RWPE1 (cell line): ENCODE measurements at regions not wholly inside any gene's neighbourhood (a gene's known extent, or its start where the extent isn't known, plus 50 kb on each side); places are given as distances from the start of the nearest gene placed in this dataset.

Source experiments
- CTCF ChIA-PET: fragments of 350-600 bp; sonication (Branson Sonifier 250); formaldehyde crosslinking; extraction: SDS; loops from one replicate; lab custom pipeline; 2021; lab: Yijun Ruan, JAX
- POLR2A ChIA-PET: fragments of 400-600 bp; formaldehyde crosslinking; extraction: SDS; loops from one replicate; lab custom pipeline; 2020; ENCODE audit warnings: antibody characterized with exemption; ENCODE audit not compliant: low non-redundant PET; lab: Yijun Ruan, JAX
- DNase-seq: peaks from one replicate; pipeline ENCODE4 v3.0.0; 2012; ENCODE audit warnings: low spot score
- H3K27ac ChIP-seq: fragments of 450-650 bp; 2 replicates; pipeline ENCODE4 v1.5.1; 2017
- TF ChIP-seq, protein P1 (sequence below): fragments of 450-650 bp; conservative IDR thresholded peaks from 2 replicates; pipeline ENCODE4 v1.5.1; 2017; ENCODE audit warnings: low read depth, mild to moderate bottlenecking

DNA sequence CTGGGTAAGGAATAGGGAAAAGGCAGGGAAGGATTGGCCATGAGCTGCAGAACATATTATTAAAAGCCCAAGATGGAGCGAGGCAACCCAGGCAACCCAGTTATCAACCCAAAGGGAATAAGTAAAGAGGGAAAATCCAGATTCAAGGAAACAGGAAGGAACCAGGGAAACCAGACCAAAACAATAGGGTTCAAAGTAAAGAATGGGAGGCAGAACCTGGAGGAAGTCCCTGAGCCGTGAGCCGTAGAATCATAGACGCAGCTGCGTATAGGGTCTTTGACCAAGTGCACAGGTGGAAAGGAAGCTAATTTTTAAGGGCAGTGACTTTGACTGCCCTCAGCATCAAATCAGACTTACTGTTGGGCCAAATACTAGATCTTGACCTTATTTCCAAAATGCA lies 98.5 kb upstream of the SRD5A3 start:
- no peak for DNase-seq
- POLR2A ChIA-PET = no interaction called here
- no peak overlapping the region for H3K27ac ChIP-seq
- TF ChIP-seq, protein P1, sequence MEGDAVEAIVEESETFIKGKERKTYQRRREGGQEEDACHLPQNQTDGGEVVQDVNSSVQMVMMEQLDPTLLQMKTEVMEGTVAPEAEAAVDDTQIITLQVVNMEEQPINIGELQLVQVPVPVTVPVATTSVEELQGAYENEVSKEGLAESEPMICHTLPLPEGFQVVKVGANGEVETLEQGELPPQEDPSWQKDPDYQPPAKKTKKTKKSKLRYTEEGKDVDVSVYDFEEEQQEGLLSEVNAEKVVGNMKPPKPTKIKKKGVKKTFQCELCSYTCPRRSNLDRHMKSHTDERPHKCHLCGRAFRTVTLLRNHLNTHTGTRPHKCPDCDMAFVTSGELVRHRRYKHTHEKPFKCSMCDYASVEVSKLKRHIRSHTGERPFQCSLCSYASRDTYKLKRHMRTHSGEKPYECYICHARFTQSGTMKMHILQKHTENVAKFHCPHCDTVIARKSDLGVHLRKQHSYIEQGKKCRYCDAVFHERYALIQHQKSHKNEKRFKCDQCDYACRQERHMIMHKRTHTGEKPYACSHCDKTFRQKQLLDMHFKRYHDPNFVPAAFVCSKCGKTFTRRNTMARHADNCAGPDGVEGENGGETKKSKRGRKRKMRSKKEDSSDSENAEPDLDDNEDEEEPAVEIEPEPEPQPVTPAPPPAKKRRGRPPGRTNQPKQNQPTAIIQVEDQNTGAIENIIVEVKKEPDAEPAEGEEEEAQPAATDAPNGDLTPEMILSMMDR = no peak
- CTCF ChIA-PET = interaction anchor here (0.6 kb wide), 2 partner anchors 423 to 486 kb away, joined by 3 to 6 read pairs; no protein-coding TSS in a partner anchor

DNA sequence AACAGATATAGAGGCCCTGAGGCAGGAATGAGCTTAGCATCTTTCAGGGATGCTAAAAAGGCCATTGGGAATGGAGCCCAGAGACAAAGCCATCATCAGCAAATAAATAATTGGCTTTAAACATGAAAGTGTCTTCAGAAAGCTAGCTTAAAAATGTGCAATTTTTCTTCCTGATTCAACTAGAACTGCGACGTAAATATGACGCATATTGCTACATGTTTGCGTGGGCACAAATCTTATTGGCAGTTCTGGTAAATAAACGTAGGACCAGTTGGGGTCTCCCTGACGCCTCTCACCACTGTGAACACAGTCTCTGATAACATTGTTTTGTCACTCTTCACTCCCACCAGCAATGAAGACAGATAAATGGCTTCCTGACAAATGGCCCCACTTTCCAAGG lies 97.3 kb upstream of the SRD5A3 start:
- ChIA-PET POLR2A (no interaction called here), CTCF (no interaction called here)
- TF ChIP-seq, protein P1 = no peak
- no peak for DNase-seq
- H3K27ac ChIP-seq = no peak overlapping the region

DNA sequence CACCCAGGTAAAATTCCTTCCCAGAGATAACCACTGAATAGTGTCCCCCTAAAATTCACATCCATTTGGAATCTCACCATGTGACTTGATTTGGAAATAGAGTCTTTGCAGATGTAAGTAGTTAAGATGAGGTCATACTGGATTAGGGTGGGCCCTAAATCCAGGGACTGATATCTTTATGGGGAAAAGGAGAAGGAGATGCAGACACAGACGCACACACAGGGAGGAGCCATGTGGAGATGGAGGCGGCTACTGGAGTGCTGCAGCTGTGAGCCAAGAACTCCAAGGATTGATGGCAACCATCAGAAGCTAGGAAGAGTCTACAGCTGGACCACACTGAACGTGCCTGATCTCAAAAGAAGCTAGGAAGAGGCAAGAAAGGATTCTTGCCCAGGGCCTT lies 96.6 kb upstream of the SRD5A3 start:
- CTCF ChIA-PET = no interaction called here

DNA sequence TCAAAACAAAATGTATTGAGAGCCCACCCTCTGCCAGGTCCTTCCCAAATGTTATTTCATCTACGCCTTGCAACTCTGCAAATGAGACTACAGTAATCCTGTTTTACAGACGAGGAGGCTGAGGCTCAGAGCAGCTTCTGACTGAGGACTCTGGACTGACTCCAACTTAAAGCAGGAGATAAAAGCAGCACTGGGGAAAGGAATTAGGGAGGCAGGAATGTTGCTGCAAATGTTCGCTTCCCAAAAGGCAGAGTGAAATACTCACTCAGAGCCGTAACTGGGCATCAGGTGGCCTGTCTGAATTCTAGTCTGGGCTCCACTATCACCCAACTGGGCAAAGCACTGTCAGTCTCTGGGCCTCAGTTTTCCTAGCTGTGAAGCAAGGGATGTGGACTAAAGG lies 94.7 kb upstream of the SRD5A3 start:
- no peak for DNase-seq
- ChIA-PET CTCF (no interaction called here), POLR2A (no interaction called here)
- TF ChIP-seq, protein P1 = no peak
- no peak overlapping the region for H3K27ac ChIP-seq

More for the DNA sequence above, 96.6 kb upstream of the SRD5A3 start:
- TF ChIP-seq, protein P1 = no peak
- DNase-seq = no peak
- POLR2A ChIA-PET = no interaction called here
- H3K27ac ChIP-seq = no peak overlapping the region

DNA sequence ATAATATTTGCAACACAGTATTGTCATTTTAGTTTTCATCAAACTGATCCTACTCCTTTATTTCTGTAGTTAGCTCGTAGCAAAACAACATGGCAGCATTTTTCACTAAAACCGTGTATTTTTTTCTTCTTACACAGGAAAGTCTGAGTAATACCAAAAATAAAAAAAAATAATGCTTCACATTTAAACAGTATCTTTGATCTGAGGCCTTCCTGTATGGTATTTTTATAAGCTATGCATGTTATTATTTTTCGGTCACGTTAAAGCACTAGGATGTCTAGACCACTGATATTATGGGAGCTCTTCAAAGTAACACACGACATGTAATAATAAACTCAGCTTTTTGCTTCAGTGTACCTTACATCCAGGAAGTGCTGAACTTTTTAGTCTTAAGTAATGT lies 94.1 kb upstream of the SRD5A3 start:
- POLR2A ChIA-PET = no interaction called here
- CTCF ChIA-PET = interaction anchor here (0.7 kb wide), 1 partner anchor 144 kb away, joined by 3 read pairs; no protein-coding TSS in a partner anchor
- TF ChIP-seq, protein P1 = no peak

DNA sequence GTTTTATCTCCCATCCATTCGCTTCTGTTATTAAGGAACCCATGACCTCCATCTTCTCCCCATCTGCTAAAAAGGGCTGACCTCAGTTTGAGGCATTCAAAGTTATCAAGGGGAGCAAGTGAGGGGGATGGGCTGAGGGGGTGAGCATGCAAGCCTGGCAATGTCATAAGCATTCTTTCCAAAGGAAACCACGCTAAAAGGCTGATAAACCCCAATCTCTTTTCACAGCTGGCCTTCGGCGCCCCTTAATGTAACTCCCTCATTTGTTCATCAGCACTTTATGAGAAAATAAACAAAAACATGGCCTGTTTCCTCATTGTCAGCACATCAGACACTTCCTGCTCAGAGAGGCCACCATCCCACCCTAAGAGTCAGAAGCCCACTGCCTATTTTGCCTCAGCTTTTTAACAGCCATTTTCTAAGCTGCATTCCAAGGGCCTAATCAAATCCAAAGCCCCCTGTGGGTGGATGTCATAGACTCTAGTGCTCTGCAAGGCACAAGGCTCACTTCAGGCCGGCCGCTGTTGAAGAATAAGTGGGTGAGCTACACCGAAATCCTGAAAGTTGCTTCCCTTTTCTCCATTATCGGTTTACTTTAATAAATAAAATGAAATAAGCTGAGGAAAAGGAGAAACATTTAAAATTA lies 92.0 kb upstream of the SRD5A3 start:
- TF ChIP-seq, protein P1 = no peak
- H3K27ac ChIP-seq = no peak overlapping the region
- POLR2A ChIA-PET = no interaction called here
- CTCF ChIA-PET = no interaction called here
- no peak for DNase-seq

More for the DNA sequence above, 94.1 kb upstream of the SRD5A3 start:
- H3K27ac ChIP-seq = no peak overlapping the region
- DNase-seq = no peak
